ENCODE measurements at regions not wholly inside any gene's neighbourhood (a gene's known extent, or its start where the extent isn't known, plus 50 kb on each side); places are given as distances from the start of the nearest gene placed in this dataset.

DNA sequence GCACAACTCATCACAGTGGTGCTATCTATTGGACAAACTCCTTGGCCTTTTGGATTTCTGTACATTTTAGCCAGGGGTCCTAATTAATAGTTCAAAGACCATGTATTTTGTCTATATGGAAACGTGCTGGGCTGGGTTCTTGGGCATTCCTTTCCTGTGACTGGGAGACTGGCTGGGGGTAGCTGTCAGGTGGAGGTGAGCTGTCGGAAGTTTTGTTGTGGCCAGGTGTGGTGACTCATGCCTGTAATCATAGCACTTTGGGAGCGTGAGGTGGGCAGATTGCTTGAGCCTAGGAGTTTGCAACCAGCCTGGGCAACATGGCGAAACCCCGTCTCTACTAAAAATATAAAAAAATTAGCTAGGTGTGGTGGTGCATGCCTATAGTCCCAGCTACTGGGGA, 392.4 kb downstream of the RPS6KC1 start:
- no peak for TF ChIP-seq POLR2A (IDR thresholded peaks at IDR 0.05)
- no peak for TF ChIP-seq CTCF (IDR thresholded peaks at IDR 0.05)
